ENCODE measurements at regions not wholly inside any gene's neighbourhood (a gene's known extent, or its start where the extent isn't known, plus 50 kb on each side); places are given as distances from the start of the nearest gene placed in this dataset.
"Not testable (repeated sequence)": the region's sequence is repeated elsewhere in the genome, so short reads cannot be mapped to it uniquely, and the experiment has no call there.

- H3K27ac ChIP-seq = no peak overlapping the region
- DNase-seq = no peak
- TF ChIP-seq, protein P1, sequence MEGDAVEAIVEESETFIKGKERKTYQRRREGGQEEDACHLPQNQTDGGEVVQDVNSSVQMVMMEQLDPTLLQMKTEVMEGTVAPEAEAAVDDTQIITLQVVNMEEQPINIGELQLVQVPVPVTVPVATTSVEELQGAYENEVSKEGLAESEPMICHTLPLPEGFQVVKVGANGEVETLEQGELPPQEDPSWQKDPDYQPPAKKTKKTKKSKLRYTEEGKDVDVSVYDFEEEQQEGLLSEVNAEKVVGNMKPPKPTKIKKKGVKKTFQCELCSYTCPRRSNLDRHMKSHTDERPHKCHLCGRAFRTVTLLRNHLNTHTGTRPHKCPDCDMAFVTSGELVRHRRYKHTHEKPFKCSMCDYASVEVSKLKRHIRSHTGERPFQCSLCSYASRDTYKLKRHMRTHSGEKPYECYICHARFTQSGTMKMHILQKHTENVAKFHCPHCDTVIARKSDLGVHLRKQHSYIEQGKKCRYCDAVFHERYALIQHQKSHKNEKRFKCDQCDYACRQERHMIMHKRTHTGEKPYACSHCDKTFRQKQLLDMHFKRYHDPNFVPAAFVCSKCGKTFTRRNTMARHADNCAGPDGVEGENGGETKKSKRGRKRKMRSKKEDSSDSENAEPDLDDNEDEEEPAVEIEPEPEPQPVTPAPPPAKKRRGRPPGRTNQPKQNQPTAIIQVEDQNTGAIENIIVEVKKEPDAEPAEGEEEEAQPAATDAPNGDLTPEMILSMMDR (IDR thresholded peaks at IDR 0.05; ENCODE audit: low read depth, low read length, missing control alignments) = no peak
- H3K27me3 ChIP-seq (replicated peaks) = no peaks in the 10 kb centered on the region
- H3K4me3 ChIP-seq (ENCODE audit: low read depth, low read length) = no peak overlapping the region
- in situ Hi-C loops (cut with HindIII; ENCODE audit: low pct_ligation_motif_present, low sequenced_read_pairs) = no loop called here
- H3K36me3 ChIP-seq (replicated peaks) = no peaks in the 10 kb centered on the region
Measured at GRCh38 chr5:152739916-152740315, 334.8 kb upstream of the NMUR2 start.

GRCh38 chr5:152741126-152741525, 336.0 kb upstream of the NMUR2 start:
- in situ Hi-C loops (cut with HindIII; ENCODE audit: low pct_ligation_motif_present, low sequenced_read_pairs) = not testable (repeated sequence)

DNA sequence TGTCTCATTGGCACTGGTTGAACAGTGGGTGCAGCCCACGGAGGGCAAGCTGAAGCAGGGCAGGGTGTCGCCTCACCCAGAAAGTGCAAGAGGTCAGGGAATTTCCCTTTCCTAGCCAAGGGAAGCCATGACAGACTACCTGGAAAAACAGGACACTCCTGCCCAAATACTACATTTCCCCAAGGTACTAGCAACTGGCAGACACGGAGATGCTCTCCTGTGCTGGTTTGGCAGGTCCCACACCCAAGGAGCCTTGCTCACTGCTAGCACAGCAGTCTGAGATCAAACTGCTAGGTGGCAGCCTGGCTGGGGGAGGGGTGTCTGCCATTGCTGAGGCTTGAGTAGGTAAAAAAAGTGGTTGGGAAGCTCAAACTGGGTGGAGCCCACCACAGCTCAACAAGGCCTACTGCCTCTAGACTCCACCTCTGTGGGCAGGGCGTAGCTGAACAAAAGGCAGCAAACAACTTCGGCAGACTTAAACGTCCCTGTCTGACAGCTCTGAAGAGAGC, 382.7 kb upstream of the NMUR2 start:
- H3K36me3 ChIP-seq (replicated peaks); H3K27ac ChIP-seq; H3K4me3 ChIP-seq (ENCODE audit: low read depth, low read length); DNase-seq; H3K27me3 ChIP-seq (replicated peaks); in situ Hi-C loops (cut with HindIII; ENCODE audit: low pct_ligation_motif_present, low sequenced_read_pairs): not testable (repeated sequence)

More at GRCh38 chr5:152741126-152741525, 336.0 kb upstream of the NMUR2 start:
- H3K27ac ChIP-seq; H3K36me3 ChIP-seq (replicated peaks); H3K4me3 ChIP-seq (ENCODE audit: low read depth, low read length); H3K27me3 ChIP-seq (replicated peaks); DNase-seq: not testable (repeated sequence)

DNA sequence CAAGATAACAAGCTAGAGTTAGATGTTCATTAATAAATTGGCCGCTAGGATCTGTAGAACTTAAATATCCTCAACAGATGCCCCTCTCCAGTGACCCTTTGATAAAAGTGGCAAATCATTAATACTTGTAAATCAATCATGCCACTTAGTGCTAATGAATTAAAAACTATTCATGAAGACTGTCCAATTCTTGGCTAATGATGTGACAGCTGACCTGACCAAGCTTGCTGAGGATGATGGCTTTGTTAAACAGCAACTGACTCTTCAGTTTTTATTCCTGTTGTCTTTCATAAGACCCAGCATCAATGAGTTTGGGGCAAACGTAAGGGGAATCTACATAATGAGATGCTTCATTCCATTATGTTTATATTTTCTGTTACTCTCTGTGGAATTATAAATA, 396.8 kb upstream of the NMUR2 start:
- no peak overlapping the region for H3K27ac ChIP-seq
- H3K27me3 ChIP-seq (replicated peaks) = no peaks in the 10 kb centered on the region
- TF ChIP-seq, protein P1 (IDR thresholded peaks at IDR 0.05; ENCODE audit: low read depth, low read length, missing control alignments) = no peak
- in situ Hi-C loops (cut with HindIII; ENCODE audit: low pct_ligation_motif_present, low sequenced_read_pairs) = no loop called here
- no peaks in the 10 kb centered on the region for H3K36me3 ChIP-seq (replicated peaks)
- H3K4me3 ChIP-seq (ENCODE audit: low read depth, low read length) = no peak overlapping the region
- no peak for DNase-seq

DNA sequence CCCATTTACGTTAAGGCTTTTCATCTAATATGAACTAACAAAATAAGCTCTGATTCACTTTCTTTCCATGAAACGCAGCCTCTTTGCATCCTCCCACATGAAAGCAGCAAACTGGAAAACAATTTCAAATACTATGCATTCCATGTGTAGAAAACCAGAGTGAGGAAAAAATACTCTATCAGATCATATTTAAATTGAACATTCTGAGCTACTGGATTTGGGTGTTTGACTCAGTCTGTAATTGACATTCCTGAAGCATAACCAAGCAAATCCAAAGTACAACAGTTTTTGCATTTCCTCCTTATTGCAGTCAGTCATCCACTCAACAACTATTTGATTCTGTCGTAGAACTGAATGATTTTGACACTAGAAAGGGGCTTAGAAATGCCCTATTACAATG, 399.1 kb upstream of the NMUR2 start:
- in situ Hi-C loops (cut with HindIII; ENCODE audit: low pct_ligation_motif_present, low sequenced_read_pairs) = no loop called here
- TF ChIP-seq, protein P1 (IDR thresholded peaks at IDR 0.05; ENCODE audit: low read depth, low read length, missing control alignments) = no peak
- no peak overlapping the region for H3K4me3 ChIP-seq (ENCODE audit: low read depth, low read length)
- no peaks in the 10 kb centered on the region for H3K36me3 ChIP-seq (replicated peaks)
- DNase-seq = no peak
- H3K27ac ChIP-seq = no peak overlapping the region
- no peaks in the 10 kb centered on the region for H3K27me3 ChIP-seq (replicated peaks)

DNA sequence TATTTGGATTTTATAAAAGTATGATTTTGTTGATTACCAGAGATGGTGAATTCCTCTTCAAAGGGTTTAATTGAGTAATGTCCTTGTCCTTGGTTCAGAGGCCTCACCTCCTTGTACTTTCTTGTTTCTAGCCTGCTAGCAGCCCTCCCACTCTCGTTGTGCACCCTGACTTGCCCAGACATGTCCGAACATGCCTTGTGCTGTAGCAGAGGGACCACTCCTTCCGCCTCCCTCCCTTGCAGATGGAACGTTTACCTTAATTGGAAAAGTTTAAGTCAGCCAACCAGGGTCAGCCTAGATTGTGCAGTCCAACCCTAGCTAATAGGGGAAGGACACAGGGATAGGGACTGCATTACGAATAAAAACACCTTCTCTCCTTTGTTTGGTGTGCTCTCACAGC, 406.9 kb upstream of the NMUR2 start:
- Histone ChIP-seq H3K36me3 (replicated peaks) (no peaks in the 10 kb centered on the region), H3K27ac (no peak overlapping the region), H3K27me3 (replicated peaks) (no peaks in the 10 kb centered on the region), H3K4me3 (ENCODE audit: low read depth, low read length) (no peak overlapping the region)
- in situ Hi-C loops (cut with HindIII; ENCODE audit: low pct_ligation_motif_present, low sequenced_read_pairs) = no loop called here
- TF ChIP-seq, protein P1 (IDR thresholded peaks at IDR 0.05; ENCODE audit: low read depth, low read length, missing control alignments) = no peak
- no peak for DNase-seq

DNA sequence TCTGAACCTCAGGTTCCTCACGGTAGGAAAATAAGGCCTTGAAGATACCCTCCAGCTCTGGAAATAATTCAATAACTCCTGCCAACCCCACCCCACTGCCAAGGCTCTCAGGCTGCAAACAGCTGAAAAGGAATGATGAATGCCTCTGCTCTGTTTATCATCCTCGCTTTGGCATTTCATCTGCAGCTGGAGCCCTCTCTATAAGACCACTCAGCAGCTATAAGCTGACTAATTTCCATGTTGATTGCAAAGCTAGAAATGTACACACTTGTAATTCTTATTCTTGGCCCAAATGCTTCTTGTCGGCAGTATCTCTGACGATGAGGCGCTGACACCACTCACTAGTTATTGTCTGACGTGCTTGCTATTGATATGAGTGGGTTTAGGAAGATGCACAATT, 408.4 kb upstream of the NMUR2 start:
- in situ Hi-C loops (cut with HindIII; ENCODE audit: low pct_ligation_motif_present, low sequenced_read_pairs) = no loop called here
- no peak for DNase-seq

More for the DNA sequence above, 408.4 kb upstream of the NMUR2 start:
- Histone ChIP-seq H3K27ac (no peak overlapping the region), H3K27me3 (replicated peaks) (no peaks in the 10 kb centered on the region), H3K36me3 (replicated peaks) (no peaks in the 10 kb centered on the region), H3K4me3 (ENCODE audit: low read depth, low read length) (no peak overlapping the region)
- TF ChIP-seq, protein P1 (IDR thresholded peaks at IDR 0.05; ENCODE audit: low read depth, low read length, missing control alignments) = no peak

All from brain microvascular endothelial cell (primary cell).